HepG2 (cell line): ENCODE measurements at regions not wholly inside any gene's neighbourhood (a gene's known extent, or its start where the extent isn't known, plus 50 kb on each side); places are given as distances from the start of the nearest gene placed in this dataset.

Experiments used
- POLR2A ChIP-seq, 2 experiments: IDR thresholded peaks; 2 replicates each; pipeline ENCODE4 v1.6.1; 2011; ENCODE audit warnings: low read depth in 2 of 2, low read length in 2 of 2, mild to moderate bottlenecking in 1 of 2, moderate library complexity in 1 of 2; ENCODE audit not compliant: insufficient read depth in 1 of 2
- PTBP1 ChIP-seq: fragments of 200-400 bp; formaldehyde crosslinking; IDR thresholded peaks from 2 replicates; pipeline ENCODE4 v1.6.1; 2018; ENCODE audit warnings: low read length, low read depth; ENCODE audit not compliant: poor library complexity, severe bottlenecking

DNA sequence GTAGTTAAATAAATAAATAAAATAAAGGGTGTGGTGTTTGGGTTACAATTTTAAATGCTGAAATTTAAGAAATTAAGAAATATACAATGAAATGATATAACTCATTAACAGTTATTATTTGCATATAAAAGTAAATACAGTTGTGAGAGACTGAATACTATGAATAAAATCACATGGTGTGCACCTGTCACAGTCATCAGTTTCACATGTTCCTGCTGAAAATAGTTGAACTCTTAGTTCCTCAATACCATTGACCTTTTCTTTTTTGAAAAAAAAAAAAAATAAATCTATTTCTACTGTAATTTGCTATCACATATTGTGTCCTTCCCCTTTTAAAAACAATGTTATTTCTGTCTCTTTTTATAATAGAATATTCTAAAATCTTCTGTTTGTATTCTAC, 130.9 kb upstream of the CHD1 start:
- TF ChIP-seq POLR2A (IDR thresholded peaks at IDR 0.05; ENCODE audit: insufficient read depth in 1 of 2, low read depth in 2 of 2, low read length in 2 of 2) (no peak), PTBP1 (no peak)
